ENCODE measurements at regions not wholly inside any gene's neighbourhood (a gene's known extent, or its start where the extent isn't known, plus 50 kb on each side); places are given as distances from the start of the nearest gene placed in this dataset.

GRCh38 chr6:91691449-91691848 lies 1104.6 kb upstream of the MAP3K7 start:
- Histone ChIP-seq H3K27ac (no peak overlapping the region), H3K4me1 (no peaks in the 10 kb centered on the region), H3K9me3 (no peaks in the 10 kb centered on the region), H3K4me3 (no peak overlapping the region), H3K27me3 (no peaks in the 10 kb centered on the region), H3K36me3 (no peaks in the 10 kb centered on the region)
- ATAC-seq (no peak), FAIRE-seq (no peak), DNase-seq (no peak)
- WGBS, 2 donors: 73 to 78% methylated on average over 6 of the region's 6 CpGs
- no peak for TF ChIP-seq CTCF (IDR thresholded peaks at IDR 0.05)
- intact Hi-C loops (cut with DNase I): no loop called here

GRCh38 chr6:91683240-91683639 lies 1096.4 kb upstream of the MAP3K7 start:
- Histone ChIP-seq H3K4me3 (no peak overlapping the region), H3K27me3 (no peaks in the 10 kb centered on the region), H3K9me3 (no peaks in the 10 kb centered on the region), H3K27ac (no peak overlapping the region), H3K36me3 (no peaks in the 10 kb centered on the region), H3K4me1 (no peaks in the 10 kb centered on the region)
- 37 to 49% methylated on average over 4 of the region's 4 CpGs for WGBS, 2 donors
- TF ChIP-seq CTCF (IDR thresholded peaks at IDR 0.05): no peak
- FAIRE-seq (no peak), ATAC-seq (no peak), DNase-seq (no peak)
- intact Hi-C loops (cut with DNase I): no loop called here

GRCh38 chr6:91681296-91681695 lies 1094.4 kb upstream of the MAP3K7 start:
- H3K36me3 ChIP-seq: no peaks in the 10 kb centered on the region
- no peaks in the 10 kb centered on the region for H3K4me1 ChIP-seq
- TF ChIP-seq CTCF (IDR thresholded peaks at IDR 0.05): no peak
- no peak overlapping the region for H3K27ac ChIP-seq
- no peaks in the 10 kb centered on the region for H3K9me3 ChIP-seq
- ATAC-seq (no peak), DNase-seq (no peak), FAIRE-seq (no peak)
- WGBS, 2 donors: 59 to 69% methylated on average over 7 of the region's 7 CpGs
- intact Hi-C loops (cut with DNase I): no loop called here
- H3K4me3 ChIP-seq: no peak overlapping the region
- no peaks in the 10 kb centered on the region for H3K27me3 ChIP-seq

GRCh38 chr6:91678679-91679446 lies 1092.0 kb upstream of the MAP3K7 start:
- H3K9me3 ChIP-seq: no peaks in the 10 kb centered on the region
- intact Hi-C loops (cut with DNase I): no loop called here
- no peak for TF ChIP-seq CTCF (IDR thresholded peaks at IDR 0.05)
- DNase-seq (no peak), FAIRE-seq (no peak), ATAC-seq (no peak)
- no peak overlapping the region for H3K27ac ChIP-seq
- H3K4me3 ChIP-seq: no peak overlapping the region
- H3K4me1 ChIP-seq: no peaks in the 10 kb centered on the region
- WGBS, 2 donors: 48 to 49% methylated on average over 5 of the region's 5 CpGs
- no peaks in the 10 kb centered on the region for H3K27me3 ChIP-seq
- H3K36me3 ChIP-seq: no peaks in the 10 kb centered on the region

GRCh38 chr6:91672201-91672600 lies 1085.3 kb upstream of the MAP3K7 start:
- Histone ChIP-seq H3K27me3 (no peaks in the 10 kb centered on the region), H3K27ac (no peak overlapping the region), H3K36me3 (no peaks in the 10 kb centered on the region), H3K4me1 (no peaks in the 10 kb centered on the region), H3K9me3 (no peaks in the 10 kb centered on the region), H3K4me3 (no peak overlapping the region)
- ATAC-seq (no peak), DNase-seq (no peak), FAIRE-seq (no peak)
- 22 to 23% methylated on average over 1 of the region's 1 CpG for WGBS, 2 donors
- intact Hi-C loops (cut with DNase I): no loop called here
- no peak for TF ChIP-seq CTCF (IDR thresholded peaks at IDR 0.05)
